OCI-LY3 (cell line): ENCODE measurements at regions not wholly inside any gene's neighbourhood (a gene's known extent, or its start where the extent isn't known, plus 50 kb on each side); places are given as distances from the start of the nearest gene placed in this dataset.

Source experiments
- H2AFZ ChIP-seq: fragments of 200-600, 300-600 bp; shearing (Covaris generic); 2 replicates; pipeline ENCODE4 v1.6.0; 2014; ENCODE audit warnings: antibody characterized with exemption, low read depth, low read length
- H3K27ac ChIP-seq: fragments of 200-600, 300-600 bp; sonication (generic); 2 replicates; pipeline ENCODE4 v1.5.1; 2014; ENCODE audit warnings: mild to moderate bottlenecking, low read length, moderate library complexity, mixed read lengths
- H3K27me3 ChIP-seq: fragments of 200-600, 300-600 bp; sonication (generic); 2 replicates; pipeline ENCODE4 v1.6.1; 2014; ENCODE audit warnings: low read depth, low read length, mixed read lengths
- H3K36me3 ChIP-seq: fragments of 200-600, 300-600 bp; sonication (generic); replicated peaks from 2 replicates; pipeline ENCODE3; 2014; ENCODE audit warnings: low read depth, low read length, mixed read lengths
- H3K4me1 ChIP-seq: fragments of 300-600, 200-600 bp; sonication (generic); 2 replicates; pipeline ENCODE4 v1.6.1; 2014; ENCODE audit warnings: low read length, mixed read lengths
- H3K4me2 ChIP-seq: fragments of 200-600, 300-600 bp; sonication (generic); 2 replicates; pipeline ENCODE4 v1.6.1; 2014; ENCODE audit warnings: low read length, mixed read lengths
- H3K4me3 ChIP-seq: fragments of 300-600, 200-600 bp; sonication (generic); 2 replicates; pipeline ENCODE4 v1.5.1; 2014; ENCODE audit warnings: antibody characterized with exemption, mild to moderate bottlenecking, low read length, moderate library complexity
- H3K79me2 ChIP-seq: fragments of 300-600, 200-600 bp; shearing (Covaris generic); 2 replicates; pipeline ENCODE4 v1.6.1; 2014; ENCODE audit warnings: mild to moderate bottlenecking, low read length, mixed read lengths
- H3K9ac ChIP-seq: fragments of 300-600, 200-600 bp; shearing (Covaris generic); 2 replicates; pipeline ENCODE4 v1.6.0; 2014; ENCODE audit warnings: mild to moderate bottlenecking, low read length, moderate library complexity
- H3K9me3 ChIP-seq: fragments of 200-600, 300-600 bp; shearing (Covaris generic); 2 replicates; pipeline ENCODE4 v1.6.1; 2014; ENCODE audit warnings: low read length, mixed read lengths; ENCODE audit not compliant: insufficient read depth
- H4K20me1 ChIP-seq: fragments of 200-600, 300-600 bp; sonication (generic); 2 replicates; pipeline ENCODE4 v1.6.1; 2016; ENCODE audit warnings: low read length, mixed read lengths; ENCODE audit not compliant: insufficient read depth
- CTCF ChIP-seq: fragments of 200-600, 300-600 bp; sonication (generic); IDR thresholded peaks from 2 replicates; pipeline ENCODE4 v1.5.1; 2014; ENCODE audit warnings: antibody characterized with exemption, low read length, low read depth
- EZH2phosphoT487 ChIP-seq: fragments of 200-600 bp; shearing (Covaris generic); IDR thresholded peaks from 2 replicates; pipeline ENCODE4 v1.6.1; 2018; ENCODE audit warnings: antibody characterized with exemption, mixed run types, low read depth

- TF ChIP-seq EZH2phosphoT487 (no peak), CTCF (no peak)
- Histone ChIP-seq H3K36me3 (no peaks in the 10 kb centered on the region), H3K27ac (no peak overlapping the region), H3K9ac (no peak overlapping the region), H3K4me1 (no peaks in the 10 kb centered on the region), H3K9me3 (no peaks in the 10 kb centered on the region), H4K20me1 (no peaks in the 10 kb centered on the region), H3K4me3 (no peak overlapping the region), H3K79me2 (no peaks in the 10 kb centered on the region), H3K27me3 (no peaks in the 10 kb centered on the region), H2AFZ (no peak overlapping the region), H3K4me2 (no peak overlapping the region)
Measured at GRCh38 chr21:27382404-27382803, 415.5 kb upstream of the ADAMTS5 start.

DNA sequence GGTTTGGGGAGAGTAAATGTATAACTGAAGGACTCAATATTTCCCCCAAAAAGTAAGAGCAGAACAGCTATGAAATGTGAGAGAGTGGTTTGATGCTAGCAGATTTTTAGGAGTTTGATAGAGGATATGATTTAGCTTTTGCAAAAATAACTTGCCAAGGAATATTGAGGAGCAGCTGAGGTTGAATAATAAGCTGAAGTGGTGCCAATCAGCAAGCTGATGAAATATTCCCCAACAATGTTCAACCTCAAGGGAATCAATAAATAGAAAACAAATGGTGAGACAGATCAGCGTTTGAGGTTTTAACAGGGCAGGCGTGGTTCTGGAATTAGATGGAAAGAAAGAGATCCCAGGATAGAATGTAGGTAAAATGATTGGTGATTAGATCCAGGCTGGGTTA lies 413.4 kb upstream of the ADAMTS5 start:
- no peaks in the 10 kb centered on the region for H3K36me3 ChIP-seq
- no peak for TF ChIP-seq EZH2phosphoT487

GRCh38 chr21:27379354-27379753 lies 412.5 kb upstream of the ADAMTS5 start:
- Histone ChIP-seq H3K4me2 (no peak overlapping the region), H3K9ac (no peak overlapping the region), H2AFZ (no peak overlapping the region), H3K36me3 (no peaks in the 10 kb centered on the region), H3K9me3 (no peaks in the 10 kb centered on the region), H4K20me1 (no peaks in the 10 kb centered on the region), H3K4me1 (no peaks in the 10 kb centered on the region), H3K27me3 (no peaks in the 10 kb centered on the region), H3K79me2 (no peaks in the 10 kb centered on the region), H3K27ac (no peak overlapping the region), H3K4me3 (no peak overlapping the region)
- TF ChIP-seq CTCF (no peak), EZH2phosphoT487 (no peak)

More for the DNA sequence above, 413.4 kb upstream of the ADAMTS5 start:
- Histone ChIP-seq H3K4me2 (no peak overlapping the region), H3K4me3 (no peak overlapping the region), H3K27ac (no peak overlapping the region), H3K9me3 (no peaks in the 10 kb centered on the region), H3K27me3 (no peaks in the 10 kb centered on the region), H2AFZ (no peak overlapping the region), H4K20me1 (no peaks in the 10 kb centered on the region), H3K4me1 (no peaks in the 10 kb centered on the region), H3K79me2 (no peaks in the 10 kb centered on the region), H3K9ac (no peak overlapping the region)

GRCh38 chr21:27372381-27372780 lies 405.5 kb upstream of the ADAMTS5 start:
- Histone ChIP-seq H3K27me3 (no peaks in the 10 kb centered on the region), H3K79me2 (no peaks in the 10 kb centered on the region), H2AFZ (no peak overlapping the region), H3K4me3 (no peak overlapping the region), H3K9ac (no peak overlapping the region), H3K4me1 (no peaks in the 10 kb centered on the region), H3K27ac (no peak overlapping the region), H3K9me3 (no peaks in the 10 kb centered on the region), H3K36me3 (no peaks in the 10 kb centered on the region), H3K4me2 (no peak overlapping the region), H4K20me1 (no peaks in the 10 kb centered on the region)
- TF ChIP-seq EZH2phosphoT487 (no peak), CTCF (no peak)

GRCh38 chr21:27371975-27372331 lies 405.1 kb upstream of the ADAMTS5 start:
- H3K9me3 ChIP-seq: no peaks in the 10 kb centered on the region
- H3K79me2 ChIP-seq: no peaks in the 10 kb centered on the region
- no peaks in the 10 kb centered on the region for H3K4me1 ChIP-seq
- TF ChIP-seq EZH2phosphoT487 (no peak), CTCF (no peak)
- H2AFZ ChIP-seq: no peak overlapping the region
- H3K4me3 ChIP-seq: no peak overlapping the region
- no peaks in the 10 kb centered on the region for H3K27me3 ChIP-seq
- no peaks in the 10 kb centered on the region for H3K36me3 ChIP-seq
- H3K9ac ChIP-seq: no peak overlapping the region
- no peaks in the 10 kb centered on the region for H4K20me1 ChIP-seq
- H3K27ac ChIP-seq: no peak overlapping the region
- H3K4me2 ChIP-seq: no peak overlapping the region
